ENCODE measurements at regions not wholly inside any gene's neighbourhood (a gene's known extent, or its start where the extent isn't known, plus 50 kb on each side); places are given as distances from the start of the nearest gene placed in this dataset.

DNA sequence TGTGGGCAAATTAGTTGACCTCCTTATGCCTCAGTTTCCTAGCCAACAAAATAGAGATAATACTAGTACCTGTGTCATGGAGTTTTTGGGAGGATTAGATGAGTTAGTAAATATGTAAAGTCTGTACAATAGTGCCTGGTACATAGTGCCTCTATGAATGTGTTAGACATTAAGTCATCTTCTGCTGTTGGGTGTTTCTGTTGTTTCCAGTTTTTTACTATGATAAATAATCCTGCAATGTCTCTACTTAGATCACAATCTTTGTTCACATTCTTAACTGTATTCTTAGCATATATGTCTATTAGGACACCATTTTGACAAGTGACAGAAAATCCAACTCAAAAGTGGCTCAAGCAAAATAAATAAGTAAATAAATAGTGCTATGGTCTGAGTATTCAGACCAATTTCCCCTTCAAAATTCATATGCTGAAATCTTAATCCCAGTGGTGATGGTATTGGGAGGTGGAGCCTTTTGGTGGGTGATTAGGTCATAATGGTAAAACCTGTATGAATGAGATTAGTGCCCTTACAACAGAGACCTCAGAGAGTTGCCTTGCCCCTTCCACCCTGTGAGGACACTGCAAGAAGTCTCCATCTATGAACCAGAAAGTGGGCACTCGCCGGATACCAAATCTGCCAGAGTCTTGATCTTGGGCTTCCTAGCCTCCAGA, 84.3 kb downstream of the DIRAS3 start:
- TF ChIP-seq, protein P1, sequence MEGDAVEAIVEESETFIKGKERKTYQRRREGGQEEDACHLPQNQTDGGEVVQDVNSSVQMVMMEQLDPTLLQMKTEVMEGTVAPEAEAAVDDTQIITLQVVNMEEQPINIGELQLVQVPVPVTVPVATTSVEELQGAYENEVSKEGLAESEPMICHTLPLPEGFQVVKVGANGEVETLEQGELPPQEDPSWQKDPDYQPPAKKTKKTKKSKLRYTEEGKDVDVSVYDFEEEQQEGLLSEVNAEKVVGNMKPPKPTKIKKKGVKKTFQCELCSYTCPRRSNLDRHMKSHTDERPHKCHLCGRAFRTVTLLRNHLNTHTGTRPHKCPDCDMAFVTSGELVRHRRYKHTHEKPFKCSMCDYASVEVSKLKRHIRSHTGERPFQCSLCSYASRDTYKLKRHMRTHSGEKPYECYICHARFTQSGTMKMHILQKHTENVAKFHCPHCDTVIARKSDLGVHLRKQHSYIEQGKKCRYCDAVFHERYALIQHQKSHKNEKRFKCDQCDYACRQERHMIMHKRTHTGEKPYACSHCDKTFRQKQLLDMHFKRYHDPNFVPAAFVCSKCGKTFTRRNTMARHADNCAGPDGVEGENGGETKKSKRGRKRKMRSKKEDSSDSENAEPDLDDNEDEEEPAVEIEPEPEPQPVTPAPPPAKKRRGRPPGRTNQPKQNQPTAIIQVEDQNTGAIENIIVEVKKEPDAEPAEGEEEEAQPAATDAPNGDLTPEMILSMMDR (IDR thresholded peaks at IDR 0.05; ENCODE audit: insufficient read depth, low read length), result no peak

DNA sequence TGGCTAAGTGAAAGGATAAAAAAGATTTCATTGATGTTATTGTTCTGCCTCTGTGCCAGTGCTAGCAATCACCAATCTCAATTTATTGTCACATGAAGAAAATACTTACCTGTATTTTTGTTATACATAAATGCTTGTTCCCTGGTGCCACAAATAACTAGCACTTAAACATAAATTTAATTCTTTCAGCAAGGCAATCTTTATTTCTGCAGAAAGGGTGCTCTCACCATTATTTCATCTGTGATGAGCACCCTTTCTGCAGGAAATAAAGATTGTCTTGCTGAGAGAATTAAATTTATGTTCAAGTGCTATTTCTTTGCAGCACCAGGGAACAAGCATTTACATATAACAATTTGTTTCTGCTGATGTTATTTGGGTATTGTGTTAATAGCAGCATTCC, 87.2 kb downstream of the DIRAS3 start:
- H3K4me3 ChIP-seq (ENCODE audit: low read depth, low read length), result no peak overlapping the region
- TF ChIP-seq, protein P1 (IDR thresholded peaks at IDR 0.05; ENCODE audit: insufficient read depth, low read length), result no peak
- no peak for DNase-seq (ENCODE audit: low read depth)

More for the DNA sequence above, 84.3 kb downstream of the DIRAS3 start:
- no peak overlapping the region for H3K4me3 ChIP-seq (ENCODE audit: low read depth, low read length)
- no peak for DNase-seq (ENCODE audit: low read depth)

DNA sequence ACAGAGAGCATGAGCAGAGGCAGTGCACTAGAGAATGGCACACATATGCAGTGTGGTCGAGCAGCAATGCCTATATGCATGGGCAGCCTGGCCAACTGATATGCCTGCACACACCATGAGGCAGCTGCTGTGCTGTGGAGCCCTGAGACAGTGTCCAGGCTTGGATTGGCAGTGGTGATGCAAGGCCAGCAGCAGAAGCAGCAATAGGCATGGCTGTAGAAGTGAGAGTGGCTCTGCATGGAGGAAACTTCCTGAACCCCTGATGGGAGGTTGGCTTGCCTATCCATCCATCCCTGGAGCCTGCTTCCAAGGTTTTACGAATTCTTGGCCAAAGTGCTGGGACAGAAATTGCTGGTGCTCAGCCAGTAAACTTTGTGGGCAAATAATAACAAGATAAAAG, 89.7 kb downstream of the DIRAS3 start:
- H3K4me3 ChIP-seq (ENCODE audit: low read depth, low read length), result no peak overlapping the region
- TF ChIP-seq, protein P1 (IDR thresholded peaks at IDR 0.05; ENCODE audit: insufficient read depth, low read length), result no peak
- no peak for DNase-seq (ENCODE audit: low read depth)

DNA sequence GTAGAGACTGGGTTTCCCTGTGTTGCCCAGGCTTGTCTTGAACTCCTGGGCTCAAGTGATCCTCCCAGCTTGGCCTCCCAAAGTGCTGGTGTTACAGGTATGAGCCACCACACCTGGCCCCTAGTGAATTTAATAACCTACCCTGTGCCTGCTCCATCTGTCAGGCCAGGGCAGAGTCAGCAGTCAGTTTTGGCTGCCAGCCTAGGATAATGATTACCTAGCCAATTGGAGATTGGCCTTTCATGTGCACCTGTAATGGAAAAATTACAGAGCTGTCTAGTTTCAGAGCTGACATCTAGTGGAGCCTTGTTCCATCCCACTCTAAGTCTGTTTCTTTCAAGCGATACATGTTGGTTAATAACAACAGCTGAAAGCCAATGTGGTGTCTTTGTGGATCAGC, 92.0 kb downstream of the DIRAS3 start:
- TF ChIP-seq, protein P1 (IDR thresholded peaks at IDR 0.05; ENCODE audit: insufficient read depth, low read length), result no peak
- H3K4me3 ChIP-seq (ENCODE audit: low read depth, low read length), result no peak overlapping the region
- no peak for DNase-seq (ENCODE audit: low read depth)

DNA sequence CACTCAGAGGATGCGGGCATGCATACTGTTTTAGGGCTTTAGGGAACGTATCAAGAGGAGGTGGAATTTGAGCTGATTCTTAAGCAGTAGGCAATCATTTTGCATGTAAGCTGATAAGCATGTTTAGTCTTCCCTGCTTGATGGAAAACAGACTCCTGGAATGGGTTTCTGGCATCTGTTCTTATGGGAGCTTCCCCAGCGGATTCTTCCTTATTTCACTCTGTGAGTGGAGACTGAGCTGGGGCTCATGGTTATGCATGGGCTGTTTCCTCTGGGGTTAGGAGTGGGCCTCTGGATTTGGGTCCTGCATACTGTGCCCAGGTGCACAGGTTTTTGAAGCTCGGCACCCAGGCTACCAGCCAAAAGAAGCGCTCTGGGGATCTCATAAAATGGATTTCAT, 93.4 kb downstream of the DIRAS3 start:
- TF ChIP-seq, protein P1 (IDR thresholded peaks at IDR 0.05; ENCODE audit: insufficient read depth, low read length), result no peak
- H3K4me3 ChIP-seq (ENCODE audit: low read depth, low read length), result no peak overlapping the region
- DNase-seq (ENCODE audit: low read depth), result peak; percentile 87

DNA sequence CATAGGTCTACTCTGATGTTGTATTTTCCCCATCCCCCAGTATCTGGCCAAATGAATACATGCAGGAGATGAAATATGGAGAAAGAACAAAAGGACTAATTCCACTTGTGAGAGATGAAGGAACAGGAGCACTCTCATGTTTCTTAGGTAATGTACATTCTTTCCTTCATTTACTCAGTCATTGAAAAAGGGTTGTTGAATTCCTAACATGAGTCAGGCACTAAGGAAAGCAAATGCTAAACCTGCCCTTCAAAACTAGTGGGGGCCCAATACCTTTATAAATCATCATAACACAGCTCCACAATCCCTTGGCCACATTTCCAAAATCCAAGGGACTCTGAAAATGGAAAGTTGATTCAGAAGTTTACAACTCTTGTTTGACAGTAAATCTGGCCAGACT, 94.3 kb downstream of the DIRAS3 start:
- peak; percentile 32 for DNase-seq (ENCODE audit: low read depth)

More for the DNA sequence above, 94.3 kb downstream of the DIRAS3 start:
- no peak overlapping the region for H3K4me3 ChIP-seq (ENCODE audit: low read depth, low read length)
- TF ChIP-seq, protein P1 (IDR thresholded peaks at IDR 0.05; ENCODE audit: insufficient read depth, low read length), result no peak
